ENCODE measurements at regions not wholly inside any gene's neighbourhood (a gene's known extent, or its start where the extent isn't known, plus 50 kb on each side); places are given as distances from the start of the nearest gene placed in this dataset.

DNA sequence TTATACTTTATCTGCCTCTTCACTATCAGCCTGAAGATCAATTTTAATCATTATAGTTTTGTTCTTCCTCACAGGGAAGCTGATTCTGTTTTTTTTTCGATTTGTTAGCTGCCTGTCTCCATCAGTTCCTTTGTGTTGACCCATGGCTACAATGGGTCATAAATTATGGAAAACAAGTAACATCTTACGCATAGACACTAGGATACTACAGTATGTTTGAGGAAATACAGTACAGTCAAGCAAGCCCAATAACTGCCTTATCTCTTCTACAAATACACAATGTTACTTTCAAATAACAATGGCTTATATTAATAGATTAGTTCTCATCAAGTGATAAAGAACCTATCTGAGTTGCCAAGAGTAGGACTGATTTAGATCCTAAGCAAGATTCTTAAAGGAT, 160.5 kb upstream of the FREM1 start:
- TF ChIP-seq, protein P1, sequence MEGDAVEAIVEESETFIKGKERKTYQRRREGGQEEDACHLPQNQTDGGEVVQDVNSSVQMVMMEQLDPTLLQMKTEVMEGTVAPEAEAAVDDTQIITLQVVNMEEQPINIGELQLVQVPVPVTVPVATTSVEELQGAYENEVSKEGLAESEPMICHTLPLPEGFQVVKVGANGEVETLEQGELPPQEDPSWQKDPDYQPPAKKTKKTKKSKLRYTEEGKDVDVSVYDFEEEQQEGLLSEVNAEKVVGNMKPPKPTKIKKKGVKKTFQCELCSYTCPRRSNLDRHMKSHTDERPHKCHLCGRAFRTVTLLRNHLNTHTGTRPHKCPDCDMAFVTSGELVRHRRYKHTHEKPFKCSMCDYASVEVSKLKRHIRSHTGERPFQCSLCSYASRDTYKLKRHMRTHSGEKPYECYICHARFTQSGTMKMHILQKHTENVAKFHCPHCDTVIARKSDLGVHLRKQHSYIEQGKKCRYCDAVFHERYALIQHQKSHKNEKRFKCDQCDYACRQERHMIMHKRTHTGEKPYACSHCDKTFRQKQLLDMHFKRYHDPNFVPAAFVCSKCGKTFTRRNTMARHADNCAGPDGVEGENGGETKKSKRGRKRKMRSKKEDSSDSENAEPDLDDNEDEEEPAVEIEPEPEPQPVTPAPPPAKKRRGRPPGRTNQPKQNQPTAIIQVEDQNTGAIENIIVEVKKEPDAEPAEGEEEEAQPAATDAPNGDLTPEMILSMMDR (IDR thresholded peaks at IDR 0.05): no peak
- TF ChIP-seq POLR2AphosphoS5 (IDR thresholded peaks at IDR 0.05) (no peak), POLR2A (IDR thresholded peaks at IDR 0.05) (no peak), EP300 (IDR thresholded peaks at IDR 0.05) (no peak)
